ENCODE measurements at regions not wholly inside any gene's neighbourhood (a gene's known extent, or its start where the extent isn't known, plus 50 kb on each side); places are given as distances from the start of the nearest gene placed in this dataset.

DNA sequence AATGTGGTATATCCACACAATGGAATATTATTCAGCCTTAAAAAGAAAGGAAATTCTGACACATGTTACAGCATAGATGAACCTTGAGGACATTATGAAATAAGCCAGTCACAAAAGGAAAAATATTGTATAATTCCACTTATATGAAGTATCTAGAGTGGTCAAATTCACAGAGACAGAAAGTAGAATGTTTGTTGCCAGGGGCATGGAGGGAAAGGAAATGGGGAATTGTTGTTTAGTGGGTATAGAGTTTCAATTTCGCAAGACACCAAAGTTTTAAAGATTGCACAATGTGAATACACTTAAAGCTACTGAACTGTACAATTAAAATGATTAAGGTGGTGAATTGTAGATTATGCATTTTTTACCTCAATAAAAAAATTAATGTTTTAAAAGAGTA is 92.9 kb downstream of the TXNL1 start:
- H3K9me3 ChIP-seq (ENCODE audit: control insufficient read depth in 2 of 2, insufficient read depth in 1 of 2, low read length in 1 of 2) = no peaks in the 10 kb centered on the region
- WGBS = 92% methylated on average over 1 of the region's 1 CpG
- no peaks in the 10 kb centered on the region for H3K4me1 ChIP-seq (ENCODE audit: control insufficient read depth in 2 of 2, insufficient read depth in 2 of 2, low read length in 2 of 2)
- no peak for DNase-seq (ENCODE audit: low read depth in 6 of 9, low spot score in 9 of 9)
- H3K27me3 ChIP-seq (ENCODE audit: control insufficient read depth in 2 of 2, insufficient read depth in 1 of 2, low read length in 1 of 2) = no peaks in the 10 kb centered on the region
- no peak overlapping the region for H3K4me3 ChIP-seq (ENCODE audit: low read length in 2 of 2)
- no peak overlapping the region for H3K27ac ChIP-seq (ENCODE audit: low read depth in 1 of 2, low read length in 1 of 2)
- H3K36me3 ChIP-seq (ENCODE audit: control insufficient read depth in 2 of 2, insufficient read depth in 2 of 2, low read length in 1 of 2) = no peaks in the 10 kb centered on the region

GRCh38 chr18:56542476-56542875 is 95.9 kb downstream of the TXNL1 start:
- H3K4me1 ChIP-seq (ENCODE audit: control insufficient read depth in 2 of 2, insufficient read depth in 2 of 2, low read length in 2 of 2) = peaks cover 0 to 2% of the 10 kb centered on the region in 2 donors
- no peaks in the 10 kb centered on the region for H3K27me3 ChIP-seq (ENCODE audit: control insufficient read depth in 2 of 2, insufficient read depth in 1 of 2, low read length in 1 of 2)
- H3K27ac ChIP-seq (ENCODE audit: low read depth in 1 of 2, low read length in 1 of 2) = no peak overlapping the region
- DNase-seq (ENCODE audit: low read depth in 6 of 9, low spot score in 9 of 9) = no peak
- no peaks in the 10 kb centered on the region for H3K36me3 ChIP-seq (ENCODE audit: control insufficient read depth in 2 of 2, insufficient read depth in 2 of 2, low read length in 1 of 2)
- H3K9me3 ChIP-seq (ENCODE audit: control insufficient read depth in 2 of 2, insufficient read depth in 1 of 2, low read length in 1 of 2) = no peaks in the 10 kb centered on the region
- 97% methylated on average over 2 of the region's 2 CpGs for WGBS
- H3K4me3 ChIP-seq (ENCODE audit: low read length in 2 of 2) = no peak overlapping the region

DNA sequence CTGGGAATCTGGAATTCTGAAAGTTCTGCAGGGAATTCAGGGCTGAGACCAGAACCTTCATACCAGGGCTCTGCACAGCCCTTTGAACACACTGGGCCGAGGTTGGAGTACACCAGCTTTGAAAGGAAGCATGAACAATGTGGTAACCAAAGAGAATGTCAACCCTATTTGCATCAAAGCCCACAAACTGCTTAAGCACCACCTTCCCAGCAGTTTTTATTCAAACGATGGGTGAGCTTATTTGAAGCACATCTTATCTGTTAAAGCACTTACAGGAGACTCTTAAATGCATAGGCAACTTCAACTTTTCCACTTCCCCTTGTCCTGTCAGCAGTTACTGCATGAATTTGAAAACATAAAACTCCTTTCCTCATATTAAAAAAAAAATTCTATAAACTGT is 96.6 kb downstream of the TXNL1 start:
- H3K4me1 ChIP-seq (ENCODE audit: control insufficient read depth in 2 of 2, insufficient read depth in 2 of 2, low read length in 2 of 2) = peaks cover 0 to 2% of the 10 kb centered on the region in 2 donors
- H3K27ac ChIP-seq (ENCODE audit: low read depth in 1 of 2, low read length in 1 of 2) = no peak overlapping the region
- DNase-seq (ENCODE audit: low read depth in 6 of 9, low spot score in 9 of 9) = peak in 1 of 9 donors; percentile 14
- no peaks in the 10 kb centered on the region for H3K9me3 ChIP-seq (ENCODE audit: control insufficient read depth in 2 of 2, insufficient read depth in 1 of 2, low read length in 1 of 2)
- no peak overlapping the region for H3K4me3 ChIP-seq (ENCODE audit: low read length in 2 of 2)
- no peaks in the 10 kb centered on the region for H3K36me3 ChIP-seq (ENCODE audit: control insufficient read depth in 2 of 2, insufficient read depth in 2 of 2, low read length in 1 of 2)
- 33% methylated on average over 2 of the region's 2 CpGs for WGBS
- no peaks in the 10 kb centered on the region for H3K27me3 ChIP-seq (ENCODE audit: control insufficient read depth in 2 of 2, insufficient read depth in 1 of 2, low read length in 1 of 2)

DNA sequence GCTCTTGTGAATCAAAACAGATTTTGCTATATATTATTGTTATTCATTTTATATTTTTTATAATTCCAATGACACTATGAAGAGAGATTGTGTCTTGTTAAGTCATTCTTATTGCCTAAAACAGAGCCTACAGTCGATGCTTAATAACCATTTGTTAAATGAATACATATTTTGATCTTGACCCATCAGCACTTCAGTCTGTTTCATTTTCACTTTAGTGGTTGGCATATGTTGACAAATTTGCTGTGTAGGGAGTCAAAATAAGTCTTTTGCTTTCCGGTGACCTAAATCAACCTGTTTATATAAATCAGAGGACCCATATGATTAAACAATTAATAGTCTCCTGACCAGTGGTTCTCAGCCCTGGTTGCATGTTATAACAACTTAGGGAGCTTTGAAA is 97.1 kb downstream of the TXNL1 start:
- no peaks in the 10 kb centered on the region for H3K27me3 ChIP-seq (ENCODE audit: control insufficient read depth in 2 of 2, insufficient read depth in 1 of 2, low read length in 1 of 2)
- no peak overlapping the region for H3K4me3 ChIP-seq (ENCODE audit: low read length in 2 of 2)
- DNase-seq (ENCODE audit: low read depth in 6 of 9, low spot score in 9 of 9) = no peak
- 95% methylated on average over 2 of the region's 2 CpGs for WGBS
- no peak overlapping the region for H3K27ac ChIP-seq (ENCODE audit: low read depth in 1 of 2, low read length in 1 of 2)
- peaks cover 0 to 2% of the 10 kb centered on the region in 2 donors for H3K4me1 ChIP-seq (ENCODE audit: control insufficient read depth in 2 of 2, insufficient read depth in 2 of 2, low read length in 2 of 2)
- H3K9me3 ChIP-seq (ENCODE audit: control insufficient read depth in 2 of 2, insufficient read depth in 1 of 2, low read length in 1 of 2) = no peaks in the 10 kb centered on the region
- H3K36me3 ChIP-seq (ENCODE audit: control insufficient read depth in 2 of 2, insufficient read depth in 2 of 2, low read length in 1 of 2) = no peaks in the 10 kb centered on the region

GRCh38 chr18:56538746-56539145 is 99.6 kb downstream of the TXNL1 start:
- no peaks in the 10 kb centered on the region for H3K9me3 ChIP-seq (ENCODE audit: control insufficient read depth in 2 of 2, insufficient read depth in 1 of 2, low read length in 1 of 2)
- H3K36me3 ChIP-seq (ENCODE audit: control insufficient read depth in 2 of 2, insufficient read depth in 2 of 2, low read length in 1 of 2) = no peaks in the 10 kb centered on the region
- H3K4me3 ChIP-seq (ENCODE audit: low read length in 2 of 2) = no peak overlapping the region
- WGBS = 75% methylated on average over 2 of the region's 2 CpGs
- DNase-seq (ENCODE audit: low read depth in 6 of 9, low spot score in 9 of 9) = no peak
- H3K4me1 ChIP-seq (ENCODE audit: control insufficient read depth in 2 of 2, insufficient read depth in 2 of 2, low read length in 2 of 2) = peaks cover 0 to 2% of the 10 kb centered on the region in 2 donors
- no peaks in the 10 kb centered on the region for H3K27me3 ChIP-seq (ENCODE audit: control insufficient read depth in 2 of 2, insufficient read depth in 1 of 2, low read length in 1 of 2)
- H3K27ac ChIP-seq (ENCODE audit: low read depth in 1 of 2, low read length in 1 of 2) = no peak overlapping the region

- Histone ChIP-seq H3K4me1 (ENCODE audit: control insufficient read depth in 2 of 2, insufficient read depth in 2 of 2, low read length in 2 of 2) (no peaks in the 10 kb centered on the region), H3K9me3 (ENCODE audit: control insufficient read depth in 2 of 2, insufficient read depth in 1 of 2, low read length in 1 of 2) (no peaks in the 10 kb centered on the region), H3K36me3 (ENCODE audit: control insufficient read depth in 2 of 2, insufficient read depth in 2 of 2, low read length in 1 of 2) (no peaks in the 10 kb centered on the region), H3K27me3 (ENCODE audit: control insufficient read depth in 2 of 2, insufficient read depth in 1 of 2, low read length in 1 of 2) (no peaks in the 10 kb centered on the region), H3K4me3 (ENCODE audit: low read length in 2 of 2) (no peak overlapping the region), H3K27ac (ENCODE audit: low read depth in 1 of 2, low read length in 1 of 2) (no peak overlapping the region)
- DNase-seq (ENCODE audit: low read depth in 6 of 9, low spot score in 9 of 9) = no peak
- 77% methylated on average over 3 of the region's 3 CpGs for WGBS
Measured at GRCh38 chr18:56532176-56532840, 106.1 kb downstream of the TXNL1 start.

- Histone ChIP-seq H3K27ac (ENCODE audit: low read depth in 1 of 2, low read length in 1 of 2) (no peak overlapping the region), H3K4me1 (ENCODE audit: control insufficient read depth in 2 of 2, insufficient read depth in 2 of 2, low read length in 2 of 2) (no peaks in the 10 kb centered on the region)
Measured at GRCh38 chr18:56522816-56523215, 115.6 kb downstream of the TXNL1 start.

DNA sequence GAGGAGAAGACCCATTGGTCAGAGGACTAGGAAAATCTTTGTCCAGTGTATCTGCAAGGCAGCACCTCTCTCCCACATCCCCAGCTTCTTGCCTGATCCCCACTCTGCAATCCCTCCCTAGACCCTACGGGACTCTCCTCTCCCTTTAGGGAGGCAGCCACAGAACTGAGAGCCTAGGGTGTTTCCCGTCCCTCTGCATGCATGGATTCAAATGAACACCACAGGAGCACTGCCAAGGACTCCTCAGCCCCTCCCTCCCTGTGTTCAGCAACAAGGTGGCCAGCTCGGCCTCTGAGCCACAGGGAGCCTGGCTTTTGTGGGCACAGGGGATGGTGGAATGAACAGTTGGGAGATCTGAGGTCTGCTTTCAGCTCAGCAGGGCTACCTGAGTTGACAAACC is 117.1 kb downstream of the TXNL1 start:
- Histone ChIP-seq H3K9me3 (ENCODE audit: control insufficient read depth in 2 of 2, insufficient read depth in 1 of 2, low read length in 1 of 2) (no peaks in the 10 kb centered on the region), H3K4me3 (ENCODE audit: low read length in 2 of 2) (no peak overlapping the region), H3K27ac (ENCODE audit: low read depth in 1 of 2, low read length in 1 of 2) (no peak overlapping the region), H3K4me1 (ENCODE audit: control insufficient read depth in 2 of 2, insufficient read depth in 2 of 2, low read length in 2 of 2) (no peaks in the 10 kb centered on the region), H3K36me3 (ENCODE audit: control insufficient read depth in 2 of 2, insufficient read depth in 2 of 2, low read length in 1 of 2) (no peaks in the 10 kb centered on the region), H3K27me3 (ENCODE audit: control insufficient read depth in 2 of 2, insufficient read depth in 1 of 2, low read length in 1 of 2) (no peaks in the 10 kb centered on the region)
- no peak for DNase-seq (ENCODE audit: low read depth in 6 of 9, low spot score in 9 of 9)
- 90% methylated on average over 3 of the region's 3 CpGs for WGBS

More at GRCh38 chr18:56522816-56523215, 115.6 kb downstream of the TXNL1 start:
- H3K9me3 ChIP-seq (ENCODE audit: control insufficient read depth in 2 of 2, insufficient read depth in 1 of 2, low read length in 1 of 2) = no peaks in the 10 kb centered on the region
- WGBS = 89% methylated on average over 3 of the region's 3 CpGs
- H3K4me3 ChIP-seq (ENCODE audit: low read length in 2 of 2) = no peak overlapping the region
- H3K27me3 ChIP-seq (ENCODE audit: control insufficient read depth in 2 of 2, insufficient read depth in 1 of 2, low read length in 1 of 2) = no peaks in the 10 kb centered on the region
- H3K36me3 ChIP-seq (ENCODE audit: control insufficient read depth in 2 of 2, insufficient read depth in 2 of 2, low read length in 1 of 2) = no peaks in the 10 kb centered on the region
- no peak for DNase-seq (ENCODE audit: low read depth in 6 of 9, low spot score in 9 of 9)

GRCh38 chr18:56517761-56518160 is 120.6 kb downstream of the TXNL1 start:
- H3K36me3 ChIP-seq (ENCODE audit: control insufficient read depth in 2 of 2, insufficient read depth in 2 of 2, low read length in 1 of 2) = no peaks in the 10 kb centered on the region
- WGBS = 98% methylated on average over 9 of the region's 9 CpGs
- no peak for DNase-seq (ENCODE audit: low read depth in 6 of 9, low spot score in 9 of 9)
- no peaks in the 10 kb centered on the region for H3K9me3 ChIP-seq (ENCODE audit: control insufficient read depth in 2 of 2, insufficient read depth in 1 of 2, low read length in 1 of 2)
- H3K27me3 ChIP-seq (ENCODE audit: control insufficient read depth in 2 of 2, insufficient read depth in 1 of 2, low read length in 1 of 2) = no peaks in the 10 kb centered on the region
- no peak overlapping the region for H3K4me3 ChIP-seq (ENCODE audit: low read length in 2 of 2)
- no peaks in the 10 kb centered on the region for H3K4me1 ChIP-seq (ENCODE audit: control insufficient read depth in 2 of 2, insufficient read depth in 2 of 2, low read length in 2 of 2)
- H3K27ac ChIP-seq (ENCODE audit: low read depth in 1 of 2, low read length in 1 of 2) = no peak overlapping the region
